ENCODE measurements at regions not wholly inside any gene's neighbourhood (a gene's known extent, or its start where the extent isn't known, plus 50 kb on each side); places are given as distances from the start of the nearest gene placed in this dataset.

- Histone ChIP-seq H3K9me3 (no peaks in the 10 kb centered on the region), H3K36me3 (no peaks in the 10 kb centered on the region), H3K27ac (no peak overlapping the region), H3K4me1 (no peaks in the 10 kb centered on the region), H3K4me3 (no peak overlapping the region), H3K27me3 (no peaks in the 10 kb centered on the region)
- 60 to 72% methylated on average over 1 of the region's 1 CpG for WGBS, 2 donors
- intact Hi-C loops (cut with DNase I): no loop called here
- TF ChIP-seq POLR2A (IDR thresholded peaks at IDR 0.05) (no peak), CTCF (IDR thresholded peaks at IDR 0.05) (no peak)
- DNase-seq: no peak
Observed at GRCh38 chr11:127334466-127334865, 333.9 kb upstream of the KIRREL3 start.

- Histone ChIP-seq H3K9me3 (no peaks in the 10 kb centered on the region), H3K27me3 (no peaks in the 10 kb centered on the region), H3K36me3 (no peaks in the 10 kb centered on the region), H3K27ac (no peak overlapping the region), H3K4me3 (no peak overlapping the region), H3K4me1 (no peaks in the 10 kb centered on the region)
- WGBS, 2 donors: 66 to 70% methylated on average over 2 of the region's 2 CpGs
- intact Hi-C loops (cut with DNase I): no loop called here
- no peak for DNase-seq
- TF ChIP-seq POLR2A (IDR thresholded peaks at IDR 0.05) (no peak), CTCF (IDR thresholded peaks at IDR 0.05) (no peak)
Observed at GRCh38 chr11:127332896-127333295, 332.3 kb upstream of the KIRREL3 start.

GRCh38 chr11:127330044-127330443 lies 329.5 kb upstream of the KIRREL3 start:
- no peaks in the 10 kb centered on the region for H3K4me1 ChIP-seq
- WGBS, 2 donors: 51 to 53% methylated on average over 3 of the region's 3 CpGs
- H3K27me3 ChIP-seq: no peaks in the 10 kb centered on the region
- H3K9me3 ChIP-seq: no peaks in the 10 kb centered on the region
- TF ChIP-seq CTCF (IDR thresholded peaks at IDR 0.05) (no peak), POLR2A (IDR thresholded peaks at IDR 0.05) (no peak)
- H3K36me3 ChIP-seq: no peaks in the 10 kb centered on the region
- no peak overlapping the region for H3K27ac ChIP-seq
- DNase-seq: no peak
- no peak overlapping the region for H3K4me3 ChIP-seq
- intact Hi-C loops (cut with DNase I): no loop called here

- TF ChIP-seq CTCF (IDR thresholded peaks at IDR 0.05) (no peak), POLR2A (IDR thresholded peaks at IDR 0.05) (no peak)
- 58 to 61% methylated on average over 2 of the region's 2 CpGs for WGBS, 2 donors
- no peaks in the 10 kb centered on the region for H3K36me3 ChIP-seq
- intact Hi-C loops (cut with DNase I): no loop called here
- H3K27ac ChIP-seq: no peak overlapping the region
- H3K4me1 ChIP-seq: no peaks in the 10 kb centered on the region
- no peak overlapping the region for H3K4me3 ChIP-seq
- H3K9me3 ChIP-seq: no peaks in the 10 kb centered on the region
- no peaks in the 10 kb centered on the region for H3K27me3 ChIP-seq
- no peak for DNase-seq
Observed at GRCh38 chr11:127308291-127308690, 307.7 kb upstream of the KIRREL3 start.

GRCh38 chr11:127307700-127308099 lies 307.1 kb upstream of the KIRREL3 start:
- 51 to 58% methylated on average over 5 of the region's 5 CpGs for WGBS, 2 donors
- H3K27me3 ChIP-seq: no peaks in the 10 kb centered on the region
- H3K36me3 ChIP-seq: no peaks in the 10 kb centered on the region
- TF ChIP-seq CTCF (IDR thresholded peaks at IDR 0.05) (no peak), POLR2A (IDR thresholded peaks at IDR 0.05) (no peak)
- DNase-seq: no peak
- intact Hi-C loops (cut with DNase I): no loop called here
- no peaks in the 10 kb centered on the region for H3K9me3 ChIP-seq
- H3K27ac ChIP-seq: no peak overlapping the region
- H3K4me3 ChIP-seq: no peak overlapping the region
- no peaks in the 10 kb centered on the region for H3K4me1 ChIP-seq
